GM12891 (cell line): ENCODE measurements at regions not wholly inside any gene's neighbourhood (a gene's known extent, or its start where the extent isn't known, plus 50 kb on each side); places are given as distances from the start of the nearest gene placed in this dataset.

Experiments
- PAX5 ChIP-seq: IDR thresholded peaks from 2 replicates; pipeline ENCODE4 v1.6.1; 2011; ENCODE audit warnings: low read length, moderate library complexity, mild to moderate bottlenecking; ENCODE audit not compliant: insufficient read depth, severe bottlenecking
- POLR2A ChIP-seq: IDR thresholded peaks from 2 replicates; pipeline ENCODE4 v1.6.1; 2011; ENCODE audit warnings: low read depth, low read length, control low read depth
- POLR2AphosphoS5 ChIP-seq: IDR thresholded peaks from 2 replicates; pipeline ENCODE4 v1.6.1; 2011; ENCODE audit warnings: low read depth, low read length, control low read depth

DNA sequence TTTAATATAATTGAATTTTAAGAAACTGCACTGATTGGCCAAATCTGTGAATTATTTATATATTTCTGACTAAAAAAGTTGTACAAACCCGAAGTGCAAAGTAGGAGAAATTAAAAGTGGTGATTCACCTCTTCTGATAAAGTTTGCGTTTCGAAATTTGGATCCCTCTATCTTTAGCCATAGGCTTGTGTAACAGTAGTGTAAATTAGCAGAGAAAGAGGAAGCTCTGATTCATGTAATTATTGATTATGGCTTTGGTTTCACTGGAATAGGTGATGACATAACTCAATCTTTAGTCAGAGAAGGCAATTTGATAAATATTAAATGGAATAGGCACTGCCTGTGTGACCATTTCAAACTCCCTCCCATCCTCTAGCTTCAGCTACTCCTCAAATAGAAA is 717.8 kb upstream of the PCDH7 start:
- TF ChIP-seq POLR2A (no peak), POLR2AphosphoS5 (no peak), PAX5 (no peak)
